22Rv1 (cell line): ENCODE measurements at regions not wholly inside any gene's neighbourhood (a gene's known extent, or its start where the extent isn't known, plus 50 kb on each side); places are given as distances from the start of the nearest gene placed in this dataset.

Experiments
- H3K27ac ChIP-seq: fragments of 450-650 bp; 2 replicates; pipeline ENCODE4 v1.5.1; 2017
- ZFX ChIP-seq: fragments of 450-650 bp; IDR thresholded peaks from 2 replicates; pipeline ENCODE4 v1.6.1; 2017; ENCODE audit warnings: antibody characterized with exemption, borderline replicate concordance
- TF ChIP-seq, protein P1 (sequence below): fragments of 450-650 bp; IDR thresholded peaks from 2 replicates; pipeline ENCODE4 v1.5.1; 2017; ENCODE audit warnings: mild to moderate bottlenecking

DNA sequence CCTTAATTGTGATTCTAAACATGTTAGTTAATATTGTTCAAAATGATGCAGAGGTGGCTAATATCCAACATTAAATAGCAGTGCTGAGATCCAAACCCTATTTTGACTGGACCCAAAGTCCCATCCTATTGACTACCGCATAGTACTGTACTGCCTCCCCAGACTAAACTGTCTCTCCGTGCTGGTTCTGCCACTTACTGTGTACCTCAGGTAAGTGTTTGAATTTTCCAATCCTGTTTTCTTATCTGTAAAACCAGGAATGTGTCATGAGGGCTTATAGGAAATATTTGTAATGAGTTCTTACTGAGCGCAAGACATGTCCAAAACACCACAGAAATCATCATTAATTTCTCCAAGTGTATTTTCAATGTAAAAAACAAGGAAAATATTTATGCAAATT is 209.2 kb upstream of the CD180 start:
- H3K27ac ChIP-seq: no peak overlapping the region
- TF ChIP-seq, protein P1, sequence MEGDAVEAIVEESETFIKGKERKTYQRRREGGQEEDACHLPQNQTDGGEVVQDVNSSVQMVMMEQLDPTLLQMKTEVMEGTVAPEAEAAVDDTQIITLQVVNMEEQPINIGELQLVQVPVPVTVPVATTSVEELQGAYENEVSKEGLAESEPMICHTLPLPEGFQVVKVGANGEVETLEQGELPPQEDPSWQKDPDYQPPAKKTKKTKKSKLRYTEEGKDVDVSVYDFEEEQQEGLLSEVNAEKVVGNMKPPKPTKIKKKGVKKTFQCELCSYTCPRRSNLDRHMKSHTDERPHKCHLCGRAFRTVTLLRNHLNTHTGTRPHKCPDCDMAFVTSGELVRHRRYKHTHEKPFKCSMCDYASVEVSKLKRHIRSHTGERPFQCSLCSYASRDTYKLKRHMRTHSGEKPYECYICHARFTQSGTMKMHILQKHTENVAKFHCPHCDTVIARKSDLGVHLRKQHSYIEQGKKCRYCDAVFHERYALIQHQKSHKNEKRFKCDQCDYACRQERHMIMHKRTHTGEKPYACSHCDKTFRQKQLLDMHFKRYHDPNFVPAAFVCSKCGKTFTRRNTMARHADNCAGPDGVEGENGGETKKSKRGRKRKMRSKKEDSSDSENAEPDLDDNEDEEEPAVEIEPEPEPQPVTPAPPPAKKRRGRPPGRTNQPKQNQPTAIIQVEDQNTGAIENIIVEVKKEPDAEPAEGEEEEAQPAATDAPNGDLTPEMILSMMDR: no peak
- no peak for TF ChIP-seq ZFX

DNA sequence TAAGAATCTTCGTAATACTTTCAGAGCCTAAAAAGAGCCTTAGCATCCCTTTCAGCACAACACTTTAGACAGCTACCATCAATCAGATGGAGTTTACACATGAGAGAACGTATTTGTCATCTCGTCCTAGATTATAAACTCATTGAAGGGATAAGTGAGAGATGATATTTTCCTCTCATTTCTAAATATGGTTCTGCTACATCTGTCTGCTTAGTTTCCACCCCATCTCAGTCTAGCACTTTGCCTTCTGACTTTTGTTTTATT is 208.4 kb upstream of the CD180 start:
- H3K27ac ChIP-seq: no peak overlapping the region
- TF ChIP-seq, protein P1: no peak
- TF ChIP-seq ZFX: no peak

DNA sequence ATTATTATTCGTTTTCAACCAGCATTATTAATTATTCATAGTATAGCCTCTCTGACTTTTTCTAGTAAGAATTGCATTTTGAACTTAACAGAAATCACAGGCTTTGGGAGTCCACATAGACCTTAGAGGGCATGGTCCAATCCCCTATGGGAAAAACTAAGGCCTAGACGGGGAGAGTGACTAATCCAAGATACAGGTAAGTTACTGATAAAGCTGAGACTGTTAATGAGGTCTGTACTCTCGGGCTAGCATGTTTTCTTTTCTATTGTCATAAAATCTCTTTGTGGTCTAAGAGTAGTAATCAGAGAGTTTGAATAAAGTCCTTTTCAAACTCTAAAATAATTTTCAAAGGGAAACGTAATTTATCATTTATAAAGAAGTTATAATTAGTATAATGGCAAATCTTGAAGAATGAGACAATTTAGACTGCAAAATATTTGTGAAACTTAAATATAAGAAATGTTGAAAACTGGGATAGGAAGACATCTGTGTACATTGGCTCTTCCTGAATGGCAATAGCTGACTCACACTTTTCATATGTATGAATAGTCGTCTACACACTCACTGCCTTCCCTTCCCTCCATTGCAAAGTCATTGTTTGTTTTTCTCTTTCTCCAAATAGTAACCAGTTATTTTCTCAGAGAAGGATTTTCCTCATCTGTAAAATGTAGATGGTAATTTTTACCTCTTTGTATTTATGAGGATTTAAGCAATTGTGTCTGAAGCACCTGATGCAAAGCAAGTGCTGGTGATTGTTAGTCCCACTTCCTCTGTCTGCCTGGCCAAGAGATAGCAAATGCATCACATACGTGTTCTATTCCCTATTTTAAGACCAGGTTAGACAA is 207.9 kb upstream of the CD180 start:
- TF ChIP-seq, protein P1: no peak
- TF ChIP-seq ZFX: no peak
- no peak overlapping the region for H3K27ac ChIP-seq

DNA sequence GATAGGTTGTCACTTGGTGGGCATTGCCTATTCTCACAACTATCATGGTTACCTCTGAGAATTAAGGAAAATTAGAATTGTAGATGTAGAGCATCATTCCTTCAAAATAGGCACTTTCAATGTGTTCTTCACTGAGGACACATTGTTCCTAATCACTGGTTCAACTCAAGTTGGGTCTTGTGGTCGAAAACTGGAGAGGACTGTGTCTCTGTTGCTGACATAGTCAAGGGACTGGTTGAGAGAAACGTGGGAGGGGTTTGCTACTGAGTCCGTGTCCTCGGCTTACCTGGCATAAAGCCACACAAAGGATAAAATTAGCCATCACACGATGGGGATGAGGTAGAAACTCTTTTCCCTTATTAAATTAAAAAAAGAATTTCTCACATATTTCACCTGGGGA is 205.9 kb upstream of the CD180 start:
- H3K27ac ChIP-seq: no peak overlapping the region
- TF ChIP-seq, protein P1: no peak
- TF ChIP-seq ZFX: no peak

DNA sequence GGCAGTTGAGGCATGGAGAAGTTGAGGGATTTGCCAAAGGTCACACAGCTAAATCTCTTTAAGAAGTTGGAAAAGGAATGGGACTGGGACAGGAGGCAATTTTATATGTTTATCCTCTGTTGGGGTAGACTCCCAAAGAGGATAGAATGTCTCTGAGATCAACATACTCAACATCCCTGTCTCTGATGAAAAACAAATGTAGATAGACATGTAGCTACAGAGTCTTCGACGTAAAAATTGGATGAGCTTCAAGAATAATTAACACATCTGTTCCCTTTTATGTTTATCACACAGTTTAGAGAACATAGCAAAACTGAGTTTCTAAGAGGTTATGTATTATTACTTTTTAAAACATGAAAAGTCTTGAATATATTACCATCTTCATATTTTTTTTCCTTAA is 204.6 kb upstream of the CD180 start:
- TF ChIP-seq, protein P1: no peak
- no peak for TF ChIP-seq ZFX
- H3K27ac ChIP-seq: no peak overlapping the region

DNA sequence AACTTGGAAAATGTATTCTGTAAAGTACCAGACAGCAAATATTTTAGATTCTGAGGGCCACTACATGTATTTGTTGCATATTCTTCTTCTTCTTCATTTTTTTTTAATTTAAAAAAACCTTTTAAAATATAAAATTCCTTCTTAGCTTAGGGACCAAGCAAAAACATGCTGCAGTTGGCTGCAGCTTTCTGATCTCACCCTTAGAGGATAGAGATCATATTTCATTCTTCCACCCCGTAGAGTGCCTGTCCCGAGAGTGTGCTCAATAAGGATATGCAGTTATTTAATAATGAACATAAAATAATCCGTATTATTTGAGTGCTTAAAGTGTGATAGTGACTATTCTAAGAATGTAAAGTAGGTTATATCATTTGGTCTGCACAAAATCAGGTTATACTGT is 204.2 kb upstream of the CD180 start:
- TF ChIP-seq ZFX: no peak
- TF ChIP-seq, protein P1: no peak

DNA sequence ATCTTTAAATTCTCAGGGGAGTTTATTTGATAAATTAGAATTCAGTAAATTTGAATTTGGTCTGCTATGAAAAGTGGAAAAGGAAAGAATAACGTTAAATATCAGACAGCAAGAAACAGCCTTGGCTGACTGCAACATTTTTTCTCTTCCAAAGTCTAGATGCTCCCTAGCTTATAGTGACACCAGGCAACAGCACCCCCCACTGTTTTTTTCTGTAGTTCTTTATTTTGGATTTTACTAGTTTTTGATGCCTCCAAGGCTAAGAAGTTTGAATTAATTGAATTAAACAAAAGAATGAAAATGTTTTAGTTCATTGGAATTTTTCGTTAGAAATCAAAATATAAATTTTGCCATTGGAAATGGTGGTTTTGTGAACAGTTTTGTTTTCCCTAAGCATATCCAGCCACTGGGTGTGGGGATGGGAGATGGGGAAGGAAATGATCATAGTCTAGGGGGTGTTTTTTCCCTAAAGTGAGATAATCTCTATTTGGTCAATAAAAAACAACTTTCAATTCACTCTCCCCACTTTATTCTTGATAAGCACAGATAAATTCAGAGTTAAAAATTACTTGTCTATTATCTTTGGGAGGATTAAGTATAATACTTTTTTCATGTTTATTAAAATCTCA is 199.3 kb upstream of the CD180 start:
- TF ChIP-seq, protein P1: no peak
- TF ChIP-seq ZFX: no peak
- H3K27ac ChIP-seq: no peak overlapping the region

More for the DNA sequence above, 204.2 kb upstream of the CD180 start:
- H3K27ac ChIP-seq: no peak overlapping the region
